ENCODE measurements at regions not wholly inside any gene's neighbourhood (a gene's known extent, or its start where the extent isn't known, plus 50 kb on each side); places are given as distances from the start of the nearest gene placed in this dataset.
A peak's percentile ranks its signal among the peaks of the same experiment; 100 is the strongest.

DNA sequence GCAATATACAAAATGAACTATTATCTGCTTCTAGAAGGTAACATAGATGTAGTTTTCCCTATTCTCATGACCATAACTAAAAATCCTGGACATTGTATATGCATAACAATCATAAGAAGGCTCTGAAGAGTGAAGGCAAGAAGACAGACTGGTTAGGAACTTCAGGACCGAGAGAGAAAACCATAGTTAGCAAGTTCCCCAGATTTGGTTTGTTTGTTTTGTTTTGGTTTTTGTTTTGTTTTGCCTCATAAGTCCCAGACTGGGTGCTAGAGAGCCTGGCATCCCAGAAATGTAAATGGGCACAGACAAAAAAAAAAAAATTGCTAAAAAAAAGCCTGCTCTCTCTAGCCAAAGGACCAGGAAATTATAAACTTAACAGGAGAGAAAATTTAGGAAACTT, 192.2 kb upstream of the FBXO11 start:
- TF ChIP-seq CTCF (IDR thresholded peaks at IDR 0.05; ENCODE audit: unreplicated experiment) = no peak
- CTCF ChIA-PET = no interaction called here
- intact Hi-C loops (cut with micrococcal nuclease) = no loop called here
- Mint-ChIP-seq H3K27me3 (ENCODE audit: insufficient read depth, unreplicated experiment) (no peaks in the 10 kb centered on the region), H3K36me3 (ENCODE audit: insufficient read depth, unreplicated experiment) (no peaks in the 10 kb centered on the region), H3K4me1 (ENCODE audit: insufficient read depth, unreplicated experiment) (no peaks in the 10 kb centered on the region), H3K27ac (ENCODE audit: low read depth, unreplicated experiment) (no peak overlapping the region), H3K9me3 (ENCODE audit: unreplicated experiment) (no peaks in the 10 kb centered on the region), H3K4me3 (ENCODE audit: unreplicated experiment) (no peak overlapping the region)
- POLR2A ChIA-PET = no interaction called here
- DNase-seq (ENCODE audit: unreplicated experiment) = no peak
- BruUV-seq (replicated peaks) = no TSS peak

DNA sequence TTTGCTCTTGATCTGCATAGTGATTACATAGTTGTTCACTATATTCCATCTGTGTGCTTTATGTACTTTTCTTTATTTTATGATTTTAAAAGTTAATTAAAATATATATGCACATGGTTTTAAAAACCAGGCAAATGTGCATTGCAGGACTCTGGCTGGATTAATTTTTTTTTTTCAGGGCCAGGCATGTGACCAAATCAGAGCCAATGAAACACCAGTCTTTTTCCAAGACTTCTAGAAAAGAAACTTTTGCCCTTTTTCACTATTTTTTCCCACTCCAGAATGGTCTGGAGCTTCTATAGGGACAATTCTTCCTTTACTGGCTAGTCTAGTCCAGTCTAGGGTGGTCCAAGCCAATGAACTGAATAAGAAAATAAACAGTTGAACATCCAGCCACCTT, 198.1 kb upstream of the FBXO11 start:
- Mint-ChIP-seq H3K27me3 (ENCODE audit: insufficient read depth, unreplicated experiment) (no peaks in the 10 kb centered on the region), H3K36me3 (ENCODE audit: insufficient read depth, unreplicated experiment) (no peaks in the 10 kb centered on the region), H3K4me3 (ENCODE audit: unreplicated experiment) (no peak overlapping the region), H3K9me3 (ENCODE audit: unreplicated experiment) (no peaks in the 10 kb centered on the region), H3K27ac (ENCODE audit: low read depth, unreplicated experiment) (no peak overlapping the region), H3K4me1 (ENCODE audit: insufficient read depth, unreplicated experiment) (peaks cover 17% of the 10 kb centered on the region)
- ChIA-PET POLR2A (interaction anchor here (0.7 to 1.6 kb wide), 2 partner anchors 197 to 247 kb away, joined by 3 to 7 read pairs; no protein-coding TSS in a partner anchor), CTCF (interaction anchor here (0.7 to 5.0 kb wide), 7 partner anchors 14 to 667 kb away, joined by 3 to 88 read pairs (median 4); no protein-coding TSS in a partner anchor)
- no peak for TF ChIP-seq CTCF (IDR thresholded peaks at IDR 0.05; ENCODE audit: unreplicated experiment)
- no peak for DNase-seq (ENCODE audit: unreplicated experiment)
- intact Hi-C loops (cut with micrococcal nuclease) = no loop called here
- no TSS peak for BruUV-seq (replicated peaks)

- no peaks in the 10 kb centered on the region for H3K9me3 Mint-ChIP-seq (ENCODE audit: unreplicated experiment)
- intact Hi-C loops (cut with micrococcal nuclease) = loop anchor here (1.0 kb wide), 4 partner anchors 200 to 669 kb away; partner anchors contain the start of gene FBXO11
- no peak for DNase-seq (ENCODE audit: unreplicated experiment)
- no peak for TF ChIP-seq CTCF (IDR thresholded peaks at IDR 0.05; ENCODE audit: unreplicated experiment)
- ChIA-PET CTCF (interaction anchor here (0.5 to 5.0 kb wide), 9 partner anchors 9 to 483 kb away, joined by 3 to 88 read pairs (median 3); no protein-coding TSS in a partner anchor), POLR2A (interaction anchor here (1.2 to 1.6 kb wide), 2 partner anchors 12 to 199 kb away, joined by 4 to 7 read pairs; no protein-coding TSS in a partner anchor)
- BruUV-seq (replicated peaks) = no TSS peak
- H3K4me3 Mint-ChIP-seq (ENCODE audit: unreplicated experiment) = no peak overlapping the region
- H3K27me3 Mint-ChIP-seq (ENCODE audit: insufficient read depth, unreplicated experiment) = no peaks in the 10 kb centered on the region
- H3K27ac Mint-ChIP-seq (ENCODE audit: low read depth, unreplicated experiment) = peak overlapping the region; percentile 89
- peaks cover 18% of the 10 kb centered on the region for H3K4me1 Mint-ChIP-seq (ENCODE audit: insufficient read depth, unreplicated experiment)
- no peaks in the 10 kb centered on the region for H3K36me3 Mint-ChIP-seq (ENCODE audit: insufficient read depth, unreplicated experiment)
Observed at GRCh38 chr2:48105848-48106247, 199.6 kb upstream of the FBXO11 start.

DNA sequence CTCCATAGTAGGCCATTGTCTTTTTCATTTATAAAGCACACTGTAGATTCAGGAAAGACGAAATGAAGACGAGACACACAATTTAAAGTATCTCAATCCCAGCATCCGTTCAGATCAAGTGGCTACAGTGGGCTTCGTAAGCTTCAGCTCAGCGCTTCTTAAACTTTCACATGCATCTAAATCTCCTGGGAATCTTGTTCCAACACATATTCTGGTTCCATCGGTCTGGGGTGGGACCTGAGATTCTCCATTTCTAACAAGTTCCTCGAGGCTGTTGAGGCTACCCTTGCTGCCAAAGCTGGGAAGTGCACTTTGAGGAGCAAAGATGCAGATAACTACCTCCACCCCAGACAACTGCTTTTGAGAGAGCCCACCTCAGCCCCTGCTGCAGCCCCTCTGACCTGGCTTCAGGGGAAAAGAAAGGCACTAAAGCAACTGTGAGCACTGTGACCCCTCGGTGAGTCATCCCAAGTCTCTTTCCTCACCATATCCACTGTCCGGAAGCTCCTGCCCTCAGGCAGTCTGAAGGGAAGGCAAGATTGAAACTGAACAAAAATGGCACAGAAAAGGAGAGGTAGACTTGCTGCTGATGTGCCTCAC, 201.1 kb upstream of the FBXO11 start:
- ChIA-PET POLR2A (interaction anchor here (0.6 to 1.9 kb wide), 14 partner anchors 96 to 342 kb away, joined by 3 to 11 read pairs (median 3); no protein-coding TSS in a partner anchor), CTCF (interaction anchor here (0.6 to 5.0 kb wide), 26 partner anchors 10 to 670 kb away, joined by 3 to 88 read pairs (median 4); partner anchors contain the start of gene FBXO11)
- Mint-ChIP-seq H3K4me1 (ENCODE audit: insufficient read depth, unreplicated experiment) (peaks cover 22% of the 10 kb centered on the region), H3K27ac (ENCODE audit: low read depth, unreplicated experiment) (peak overlapping the region; percentile 89), H3K36me3 (ENCODE audit: insufficient read depth, unreplicated experiment) (no peaks in the 10 kb centered on the region), H3K9me3 (ENCODE audit: unreplicated experiment) (no peaks in the 10 kb centered on the region), H3K4me3 (ENCODE audit: unreplicated experiment) (peak overlapping the region; percentile 62), H3K27me3 (ENCODE audit: insufficient read depth, unreplicated experiment) (no peaks in the 10 kb centered on the region)
- TF ChIP-seq CTCF (IDR thresholded peaks at IDR 0.05; ENCODE audit: unreplicated experiment) = no peak
- BruUV-seq (replicated peaks) = no TSS peak
- intact Hi-C loops (cut with micrococcal nuclease) = no loop called here
- peak; percentile 97 for DNase-seq (ENCODE audit: unreplicated experiment)

All from MCF 10A (cell line).